22Rv1 (cell line): ENCODE measurements at regions not wholly inside any gene's neighbourhood (a gene's known extent, or its start where the extent isn't known, plus 50 kb on each side); places are given as distances from the start of the nearest gene placed in this dataset.

Source experiments
- CTCF ChIP-seq: fragments of 450-650 bp; IDR thresholded peaks from 2 replicates; pipeline ENCODE4 v1.5.1; 2017; ENCODE audit warnings: mild to moderate bottlenecking
- ZFX ChIP-seq: fragments of 450-650 bp; IDR thresholded peaks from 2 replicates; pipeline ENCODE4 v1.6.1; 2017; ENCODE audit warnings: antibody characterized with exemption, borderline replicate concordance

GRCh38 chr10:111774486-111774885, 409.1 kb downstream of the GPAM start:
- TF ChIP-seq CTCF (no peak), ZFX (no peak)
